GM12892 (cell line): ENCODE measurements at regions not wholly inside any gene's neighbourhood (a gene's known extent, or its start where the extent isn't known, plus 50 kb on each side); places are given as distances from the start of the nearest gene placed in this dataset.

Experiments
- POLR2A ChIP-seq: IDR thresholded peaks from 2 replicates; pipeline ENCODE4 v1.6.1; 2011; ENCODE audit warnings: low read depth, low read length, control low read depth
- POLR2AphosphoS5 ChIP-seq: IDR thresholded peaks from 2 replicates; pipeline ENCODE4 v1.6.1; 2011; ENCODE audit warnings: low read depth, low read length, control low read depth
- TAF1 ChIP-seq: IDR thresholded peaks from 2 replicates; pipeline ENCODE4 v1.6.1; 2011; ENCODE audit warnings: low read depth, mild to moderate bottlenecking, control low read depth, low read length, borderline replicate concordance

DNA sequence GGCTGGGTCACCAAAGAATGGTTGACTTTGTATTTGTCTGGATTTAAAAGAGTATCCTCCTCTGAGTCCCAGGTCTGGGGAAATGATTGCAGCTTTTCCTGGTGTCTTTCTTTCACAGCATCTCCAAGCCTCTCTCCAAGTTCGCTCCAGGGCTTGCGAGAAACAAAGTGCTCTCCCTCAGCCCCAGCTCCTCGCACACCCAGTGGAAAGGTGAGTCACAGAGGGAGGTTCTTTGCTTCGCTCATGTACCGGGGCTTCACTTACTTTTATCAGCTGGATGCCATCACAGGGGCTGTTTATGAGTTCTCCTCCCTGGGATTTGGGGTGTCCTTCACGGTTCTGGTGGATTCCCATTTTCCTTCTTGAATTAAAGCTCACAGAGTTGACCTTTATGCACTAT lies 252.2 kb upstream of the PLPP4 start:
- TF ChIP-seq POLR2A (no peak), POLR2AphosphoS5 (no peak), TAF1 (no peak)
